Activated CD8-positive, alpha-beta memory T cell treated with anti-CD3 and anti-CD28 coated beads, Interleukin-2, amount 10 ng/mL, durations not matched to agents 7 days and 5 days (primary cell): ENCODE measurements at regions not wholly inside any gene's neighbourhood (a gene's known extent, or its start where the extent isn't known, plus 50 kb on each side); places are given as distances from the start of the nearest gene placed in this dataset.

Experiments
- ATAC-seq: fragments of 150-1000 bp; cut with Tn5 transposase; one replicate; pipeline ENCODE4 v1.10.0; 2021; ENCODE audit warnings: moderate library complexity
- CTCF ChIA-PET: fragments of 350-600 bp; sonication (Branson Sonifier 250); formaldehyde crosslinking; loops from one replicate; lab custom pipeline; 2021; ENCODE audit warnings: antibody characterized with exemption; lab: Charles Lee
- DNase-seq: peaks from one replicate; pipeline ENCODE4 v3.0.0-alpha.2; 2020
- H3K27ac Mint-ChIP-seq: one replicate; pipeline ENCODE4 v1.8.0; 2021; ENCODE audit warnings: mild to moderate bottlenecking, mixed read lengths
- H3K27me3 Mint-ChIP-seq: one replicate; pipeline ENCODE4 v1.8.0; 2021; ENCODE audit warnings: mixed read lengths
- H3K36me3 Mint-ChIP-seq: one replicate; pipeline ENCODE4 v1.8.0; 2021; ENCODE audit warnings: mild to moderate bottlenecking, mixed read lengths
- H3K4me1 Mint-ChIP-seq: one replicate; pipeline ENCODE4 v1.8.0; 2021; ENCODE audit warnings: mixed read lengths
- H3K4me3 Mint-ChIP-seq: one replicate; pipeline ENCODE4 v1.8.0; 2021; ENCODE audit warnings: mild to moderate bottlenecking, moderate library complexity, mixed read lengths
- H3K9me3 Mint-ChIP-seq: one replicate; pipeline ENCODE4 v1.8.0; 2022; ENCODE audit warnings: low read depth, mixed read lengths

DNA sequence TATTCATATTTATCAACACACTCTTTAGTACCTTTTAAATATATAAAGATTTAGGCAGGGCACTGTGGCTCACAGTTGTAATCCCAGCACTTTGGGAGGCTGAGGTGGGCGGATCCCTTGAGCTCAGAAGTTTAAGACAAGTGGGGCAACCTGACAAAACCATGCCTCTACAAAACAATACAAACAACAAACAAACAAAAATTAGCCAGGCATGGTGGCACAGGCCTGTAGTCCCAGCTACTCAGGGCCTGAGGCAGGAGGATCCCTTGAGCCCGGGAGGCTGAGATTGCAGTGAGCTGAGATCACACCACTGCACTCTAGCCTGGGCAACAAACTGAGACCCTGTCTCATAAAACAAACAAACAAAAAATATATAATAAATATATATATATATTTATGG is 1748.3 kb upstream of the PCDH20 start:
- peaks cover 7% of the 10 kb centered on the region for H3K9me3 Mint-ChIP-seq
- no peak overlapping the region for H3K27ac Mint-ChIP-seq
- ATAC-seq, result no peak
- no peaks in the 10 kb centered on the region for H3K27me3 Mint-ChIP-seq
- no peak overlapping the region for H3K4me3 Mint-ChIP-seq
- H3K36me3 Mint-ChIP-seq, result no peaks in the 10 kb centered on the region
- H3K4me1 Mint-ChIP-seq, result no peaks in the 10 kb centered on the region
- CTCF ChIA-PET, result no interaction called here
- DNase-seq, result no peak

DNA sequence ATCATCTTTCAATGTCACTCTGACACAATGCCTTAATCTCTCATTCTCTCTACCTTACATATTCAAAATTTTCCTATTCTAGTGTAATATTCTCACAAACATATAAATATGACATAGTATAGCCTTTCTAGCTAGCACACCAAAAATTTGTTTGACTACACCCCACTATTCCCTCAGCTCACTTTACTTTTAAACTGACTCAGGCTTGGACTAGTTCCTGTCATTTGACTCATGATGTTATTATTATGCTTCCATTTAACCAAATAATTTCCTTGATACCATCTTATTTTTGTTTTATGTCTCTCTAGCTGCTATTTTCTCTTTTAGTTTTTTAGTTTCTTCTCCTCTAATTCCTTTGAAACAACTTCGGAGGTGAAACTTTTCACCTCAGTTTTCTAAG is 1745.6 kb upstream of the PCDH20 start:
- CTCF ChIA-PET, result no interaction called here
- Mint-ChIP-seq H3K9me3 (peaks cover 11% of the 10 kb centered on the region), H3K4me1 (no peaks in the 10 kb centered on the region), H3K27ac (no peak overlapping the region), H3K36me3 (no peaks in the 10 kb centered on the region), H3K27me3 (no peaks in the 10 kb centered on the region), H3K4me3 (no peak overlapping the region)
- no peak for ATAC-seq
- no peak for DNase-seq

DNA sequence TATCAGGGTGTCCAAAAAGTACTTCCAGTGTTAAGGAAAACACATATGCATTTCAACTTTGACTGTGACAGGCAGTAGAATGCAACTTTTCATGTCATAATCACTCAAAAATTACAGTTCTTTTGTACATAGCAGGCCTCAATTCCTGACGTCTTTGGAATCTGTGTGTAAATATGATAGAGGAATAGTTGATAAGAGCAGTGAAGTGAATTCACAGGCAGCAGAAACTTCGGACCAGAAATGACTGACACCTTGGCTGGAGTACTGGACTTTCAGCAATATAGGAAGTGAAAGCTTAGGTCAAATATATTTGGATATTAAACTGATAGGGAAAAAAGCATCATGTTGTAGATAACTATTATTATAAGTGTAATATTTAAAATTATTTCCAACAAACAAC is 1741.2 kb upstream of the PCDH20 start:
- H3K27ac Mint-ChIP-seq, result no peak overlapping the region
- no peak for ATAC-seq
- H3K9me3 Mint-ChIP-seq, result peaks cover 5% of the 10 kb centered on the region
- H3K4me1 Mint-ChIP-seq, result no peaks in the 10 kb centered on the region
- H3K36me3 Mint-ChIP-seq, result no peaks in the 10 kb centered on the region
- H3K27me3 Mint-ChIP-seq, result no peaks in the 10 kb centered on the region
- no peak overlapping the region for H3K4me3 Mint-ChIP-seq
- DNase-seq, result no peak
- CTCF ChIA-PET, result no interaction called here

DNA sequence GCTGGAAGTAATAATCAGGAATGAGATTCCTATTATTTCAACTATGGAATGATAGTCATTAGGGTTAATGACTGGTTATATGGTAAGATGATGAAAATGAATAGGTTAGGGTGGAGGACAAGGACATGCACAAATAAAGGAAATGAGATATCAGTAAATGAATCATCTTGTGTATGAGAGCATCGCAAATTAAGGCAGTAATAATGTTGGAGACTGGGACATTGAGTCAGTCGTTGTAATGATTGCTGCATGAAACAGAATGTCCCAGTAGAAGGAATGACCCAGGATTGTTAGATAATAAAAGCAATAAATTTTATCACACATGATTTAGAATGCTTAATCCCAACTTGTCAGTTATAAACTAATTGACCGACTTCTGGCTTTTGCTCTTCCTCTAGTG is 1733.7 kb upstream of the PCDH20 start:
- no peak overlapping the region for H3K4me3 Mint-ChIP-seq
- H3K9me3 Mint-ChIP-seq, result peaks cover 8% of the 10 kb centered on the region
- ATAC-seq, result no peak
- no peak overlapping the region for H3K27ac Mint-ChIP-seq
- CTCF ChIA-PET, result no interaction called here
- no peak for DNase-seq
- H3K4me1 Mint-ChIP-seq, result no peaks in the 10 kb centered on the region
- H3K27me3 Mint-ChIP-seq, result no peaks in the 10 kb centered on the region
- no peaks in the 10 kb centered on the region for H3K36me3 Mint-ChIP-seq

DNA sequence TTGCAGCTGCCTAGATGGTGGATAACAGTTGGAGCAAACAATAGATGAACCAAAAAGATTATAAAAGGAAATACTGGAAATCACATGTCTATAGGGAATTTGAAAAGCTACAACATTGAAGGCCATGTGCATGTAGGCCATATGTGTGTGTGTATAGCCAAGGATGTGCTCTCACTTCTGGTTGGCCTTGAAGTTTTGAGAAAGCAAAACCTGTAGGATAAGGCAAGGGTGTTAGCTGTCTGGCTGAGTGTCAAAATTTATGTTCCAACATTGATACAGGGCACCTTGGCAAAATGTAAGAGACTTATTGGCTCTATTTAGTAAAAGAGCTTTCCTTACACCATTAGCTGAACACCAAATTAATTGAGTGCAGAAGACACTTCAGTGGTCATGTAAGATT is 1723.6 kb upstream of the PCDH20 start:
- H3K4me1 Mint-ChIP-seq, result no peaks in the 10 kb centered on the region
- no peak for ATAC-seq
- no peak overlapping the region for H3K27ac Mint-ChIP-seq

DNA sequence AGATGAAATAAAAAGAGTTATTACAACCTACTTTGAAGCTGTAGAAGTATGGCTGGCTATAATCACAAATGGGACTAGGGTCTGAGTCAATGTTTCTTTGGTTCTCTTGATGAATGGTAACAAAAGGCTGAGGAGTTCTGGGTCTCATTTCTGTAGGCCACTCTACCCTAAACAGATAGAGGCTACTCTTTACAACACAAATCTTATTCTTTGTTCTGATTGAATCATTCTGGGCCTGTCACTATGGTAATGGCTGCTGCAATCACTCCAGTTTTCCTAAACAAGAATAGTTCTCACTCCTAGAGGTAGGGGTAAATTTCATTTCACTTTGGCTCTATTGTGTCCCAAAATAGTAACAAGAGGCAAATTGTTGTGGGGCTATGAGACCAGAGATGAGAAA is 1714.3 kb upstream of the PCDH20 start:
- Mint-ChIP-seq H3K36me3 (no peaks in the 10 kb centered on the region), H3K4me1 (no peaks in the 10 kb centered on the region), H3K9me3 (peaks cover 6% of the 10 kb centered on the region), H3K27me3 (no peaks in the 10 kb centered on the region), H3K27ac (no peak overlapping the region), H3K4me3 (no peak overlapping the region)
- CTCF ChIA-PET, result no interaction called here
- DNase-seq, result no peak
- no peak for ATAC-seq

More for the DNA sequence above, 1723.6 kb upstream of the PCDH20 start:
- H3K9me3 Mint-ChIP-seq, result peaks cover 6% of the 10 kb centered on the region
- no peak for DNase-seq
- H3K27me3 Mint-ChIP-seq, result no peaks in the 10 kb centered on the region
- H3K4me3 Mint-ChIP-seq, result no peak overlapping the region
- CTCF ChIA-PET, result no interaction called here
- H3K36me3 Mint-ChIP-seq, result no peaks in the 10 kb centered on the region

DNA sequence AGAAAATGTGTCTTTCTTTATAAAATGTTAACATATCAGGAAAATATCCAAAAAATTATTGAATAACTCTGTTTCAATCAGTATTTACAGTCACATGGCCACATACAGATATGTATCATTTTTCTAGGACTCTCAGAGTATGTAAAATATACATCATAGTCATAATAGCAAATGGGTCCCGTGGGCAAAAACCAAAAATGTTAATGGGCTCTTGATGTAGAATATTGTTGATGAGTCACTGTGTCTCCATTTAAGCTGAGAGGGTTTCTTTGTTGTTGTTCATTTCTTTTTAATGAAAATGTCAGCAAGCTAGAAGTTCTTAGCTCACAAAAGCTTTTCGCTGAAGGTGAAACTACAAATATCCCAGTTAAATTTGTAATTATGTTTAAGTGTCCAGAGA is 1713.1 kb upstream of the PCDH20 start:
- H3K4me3 Mint-ChIP-seq, result no peak overlapping the region
- peaks cover 6% of the 10 kb centered on the region for H3K9me3 Mint-ChIP-seq
- no peak overlapping the region for H3K27ac Mint-ChIP-seq
- CTCF ChIA-PET, result no interaction called here
- no peaks in the 10 kb centered on the region for H3K4me1 Mint-ChIP-seq
- no peaks in the 10 kb centered on the region for H3K36me3 Mint-ChIP-seq
- DNase-seq (no peak), ATAC-seq (no peak)
- H3K27me3 Mint-ChIP-seq, result no peaks in the 10 kb centered on the region

DNA sequence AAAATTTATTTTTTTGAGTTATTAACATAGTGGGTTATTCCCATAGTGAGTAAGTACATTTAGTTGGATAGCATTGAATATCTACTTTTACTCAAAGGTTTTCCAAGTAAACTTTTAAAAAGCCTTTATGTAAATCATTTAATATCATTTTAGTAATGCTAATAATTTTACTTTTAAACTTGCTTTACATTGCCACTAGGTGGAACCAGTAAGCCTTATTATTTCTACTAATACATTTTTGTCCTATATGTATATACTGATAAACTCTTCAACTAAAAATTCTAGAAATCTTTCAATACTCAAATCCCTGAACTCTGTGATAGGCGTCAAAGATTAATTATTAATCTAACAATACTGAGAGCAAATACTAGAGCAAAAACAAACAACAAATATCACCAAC is 1709.2 kb upstream of the PCDH20 start:
- Mint-ChIP-seq H3K9me3 (peaks cover 6% of the 10 kb centered on the region), H3K36me3 (no peaks in the 10 kb centered on the region), H3K27ac (no peak overlapping the region), H3K27me3 (no peaks in the 10 kb centered on the region), H3K4me1 (no peaks in the 10 kb centered on the region), H3K4me3 (no peak overlapping the region)
- no peak for DNase-seq
- CTCF ChIA-PET, result no interaction called here
- no peak for ATAC-seq

DNA sequence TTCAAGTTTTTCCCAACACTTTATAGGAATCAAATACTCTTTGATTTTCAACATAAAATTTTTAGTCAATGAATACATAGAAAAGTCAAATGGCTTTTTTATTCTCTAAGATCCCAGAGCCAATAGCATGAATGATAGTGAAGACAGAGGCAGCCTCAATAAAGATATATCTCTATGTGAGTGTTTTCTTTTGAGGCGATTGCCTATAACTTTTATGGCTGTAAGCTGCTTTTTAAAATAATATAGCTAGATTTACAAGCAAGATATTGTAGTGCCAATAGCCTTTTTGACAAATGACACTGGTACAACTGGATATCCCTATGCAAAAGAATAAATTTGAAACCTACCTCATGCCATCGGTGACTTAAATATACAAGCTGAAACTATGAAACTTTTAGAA is 1705.2 kb upstream of the PCDH20 start:
- DNase-seq (no peak), ATAC-seq (no peak)
- Mint-ChIP-seq H3K4me1 (no peaks in the 10 kb centered on the region), H3K4me3 (no peak overlapping the region), H3K27me3 (no peaks in the 10 kb centered on the region), H3K36me3 (no peaks in the 10 kb centered on the region), H3K27ac (no peak overlapping the region), H3K9me3 (no peaks in the 10 kb centered on the region)
- CTCF ChIA-PET, result no interaction called here

DNA sequence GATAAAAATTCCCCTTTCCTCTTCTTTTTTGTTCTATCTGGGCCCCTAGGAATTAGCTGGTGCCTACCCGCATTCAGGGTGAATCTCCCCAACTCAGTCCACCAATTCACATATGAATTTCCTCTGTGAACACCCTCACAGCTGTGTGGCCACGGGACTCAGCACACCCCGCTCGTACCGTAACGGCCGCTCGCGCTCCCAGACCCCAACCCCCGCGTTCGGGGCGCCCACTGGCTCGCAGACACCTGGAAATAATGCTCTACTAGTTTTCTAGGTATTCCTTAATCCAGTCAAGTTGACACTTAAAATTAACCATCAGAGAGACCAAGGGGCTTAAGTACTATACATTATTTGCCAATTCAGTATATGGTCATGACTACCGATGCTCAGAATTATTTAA is 1702.1 kb upstream of the PCDH20 start:
- no peak for ATAC-seq
- no peak for DNase-seq
- H3K27ac Mint-ChIP-seq, result no peak overlapping the region
- H3K4me1 Mint-ChIP-seq, result no peaks in the 10 kb centered on the region
- no peaks in the 10 kb centered on the region for H3K36me3 Mint-ChIP-seq
- H3K4me3 Mint-ChIP-seq, result no peak overlapping the region
- H3K9me3 Mint-ChIP-seq, result peaks cover 2% of the 10 kb centered on the region
- CTCF ChIA-PET, result no interaction called here
- H3K27me3 Mint-ChIP-seq, result no peaks in the 10 kb centered on the region

DNA sequence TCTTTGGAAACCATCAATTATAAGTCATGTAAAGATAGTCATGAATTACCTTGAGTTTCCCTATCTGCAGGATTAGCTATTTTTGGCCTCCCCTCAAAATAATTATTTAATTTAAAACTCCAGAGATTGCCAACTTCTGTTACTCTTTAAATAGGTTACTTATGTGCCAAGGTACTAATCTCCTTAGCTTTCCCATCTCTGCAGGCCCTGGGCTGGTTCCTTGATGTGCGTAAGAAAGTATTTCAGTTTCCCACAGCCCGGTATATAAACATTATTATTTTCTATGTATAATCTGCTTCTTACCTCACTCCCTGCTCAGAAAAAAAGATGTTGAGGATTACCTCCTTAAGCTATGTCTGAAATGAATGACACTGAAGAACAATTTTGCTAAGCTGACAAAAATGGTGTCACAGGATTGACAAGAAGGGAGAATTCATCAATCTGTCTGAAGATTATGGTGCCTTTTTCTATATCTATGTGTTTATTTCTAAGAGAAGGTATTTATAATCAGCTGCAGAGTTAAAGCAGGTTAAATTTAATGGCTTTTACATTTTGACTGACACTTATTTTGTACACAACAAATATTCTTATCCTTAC is 1697.2 kb upstream of the PCDH20 start:
- Mint-ChIP-seq H3K9me3 (peaks cover 2% of the 10 kb centered on the region), H3K27me3 (no peaks in the 10 kb centered on the region), H3K27ac (no peak overlapping the region), H3K36me3 (no peaks in the 10 kb centered on the region), H3K4me3 (no peak overlapping the region), H3K4me1 (no peaks in the 10 kb centered on the region)
- CTCF ChIA-PET, result no interaction called here
- ATAC-seq (no peak), DNase-seq (no peak)

DNA sequence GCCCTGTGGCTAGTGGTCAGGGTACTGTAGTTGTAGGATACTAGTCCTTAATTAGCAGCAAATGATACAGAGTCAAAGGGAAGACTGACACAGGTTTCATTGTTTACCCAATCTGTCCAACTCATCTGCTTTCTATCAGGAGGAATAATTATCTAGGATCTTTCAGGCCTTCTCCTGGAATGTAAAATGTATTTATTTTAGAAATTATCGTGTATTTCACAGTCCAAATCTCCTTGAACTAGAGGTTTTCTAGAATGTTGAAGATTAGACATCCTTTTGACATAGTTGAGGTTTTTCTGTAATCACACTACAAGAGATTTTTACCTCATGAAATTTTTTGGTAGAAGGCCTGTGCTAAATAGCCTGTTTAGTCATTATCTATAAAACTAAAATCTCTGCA is 1694.8 kb upstream of the PCDH20 start:
- H3K36me3 Mint-ChIP-seq, result no peaks in the 10 kb centered on the region
- peaks cover 6% of the 10 kb centered on the region for H3K9me3 Mint-ChIP-seq
- H3K27me3 Mint-ChIP-seq, result no peaks in the 10 kb centered on the region

DNA sequence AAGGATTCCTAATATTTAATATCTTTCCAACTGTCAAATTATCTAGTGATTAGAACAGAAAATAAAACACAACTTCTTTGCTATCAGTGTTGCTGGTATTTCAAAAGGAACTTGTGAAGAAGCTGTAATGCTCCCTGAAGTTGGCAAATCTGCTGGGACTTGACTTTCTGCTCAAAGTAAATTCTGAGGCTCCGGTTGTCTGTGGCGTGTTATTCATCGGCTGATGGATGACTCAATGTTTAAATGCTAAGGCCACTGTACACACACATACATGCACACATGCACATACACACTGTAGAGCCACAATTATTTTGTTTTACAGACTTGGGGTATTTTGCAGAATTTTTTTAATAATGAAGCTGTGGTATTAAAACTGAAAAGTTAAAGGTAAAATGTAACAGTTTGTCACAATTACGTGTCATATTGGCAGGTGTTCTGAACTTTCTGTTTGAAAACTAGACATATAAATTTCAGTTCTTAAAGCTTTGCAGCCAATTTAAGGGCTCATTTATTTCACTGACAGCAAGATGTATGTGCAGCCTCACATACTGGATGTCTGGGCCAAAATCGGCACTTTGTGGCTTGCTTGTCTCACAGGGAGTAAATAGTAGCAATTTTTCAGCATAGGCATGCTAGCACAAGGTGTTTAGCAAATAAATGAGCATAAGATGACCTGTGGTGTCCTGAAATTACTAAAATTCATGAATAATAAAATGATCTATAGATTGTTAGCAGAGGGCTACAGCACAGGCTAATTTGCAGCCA is 1691.7 kb upstream of the PCDH20 start:
- no peaks in the 10 kb centered on the region for H3K36me3 Mint-ChIP-seq
- peaks cover 10% of the 10 kb centered on the region for H3K9me3 Mint-ChIP-seq
- no peaks in the 10 kb centered on the region for H3K4me1 Mint-ChIP-seq
- no peaks in the 10 kb centered on the region for H3K27me3 Mint-ChIP-seq
- ATAC-seq, result no peak
- no peak overlapping the region for H3K4me3 Mint-ChIP-seq
- H3K27ac Mint-ChIP-seq, result no peak overlapping the region
- DNase-seq, result no peak
- CTCF ChIA-PET, result no interaction called here

More for the DNA sequence above, 1694.8 kb upstream of the PCDH20 start:
- ATAC-seq (no peak), DNase-seq (no peak)
- Mint-ChIP-seq H3K4me1 (no peaks in the 10 kb centered on the region), H3K4me3 (no peak overlapping the region), H3K27ac (no peak overlapping the region)
- CTCF ChIA-PET, result no interaction called here

DNA sequence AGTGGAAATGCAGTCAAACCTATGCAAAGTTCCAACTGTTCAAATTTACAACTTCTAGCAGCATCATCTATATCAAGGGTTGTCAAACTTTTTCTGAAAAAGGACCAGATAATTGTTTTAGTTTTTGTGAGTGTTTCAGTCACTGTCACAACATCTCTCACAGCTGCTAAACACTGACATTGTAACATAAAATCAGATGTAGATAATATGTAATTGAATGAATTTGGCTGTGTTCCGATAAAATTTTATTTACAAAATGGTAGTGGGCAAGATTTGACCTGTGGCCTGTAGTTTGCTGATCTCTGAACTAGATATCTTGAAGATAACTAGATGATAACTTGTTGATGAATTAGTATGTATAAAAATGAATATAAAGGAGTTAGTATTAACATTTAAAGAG is 1679.1 kb upstream of the PCDH20 start:
- DNase-seq (no peak), ATAC-seq (no peak)
- H3K4me3 Mint-ChIP-seq, result no peak overlapping the region

More for the DNA sequence above, 1679.1 kb upstream of the PCDH20 start:
- H3K4me1 Mint-ChIP-seq, result no peaks in the 10 kb centered on the region
- no peak overlapping the region for H3K27ac Mint-ChIP-seq
- no peaks in the 10 kb centered on the region for H3K36me3 Mint-ChIP-seq
- peaks cover 12% of the 10 kb centered on the region for H3K9me3 Mint-ChIP-seq
- CTCF ChIA-PET, result no interaction called here
- no peaks in the 10 kb centered on the region for H3K27me3 Mint-ChIP-seq
